H1 (cell line): ENCODE measurements at regions not wholly inside any gene's neighbourhood (a gene's known extent, or its start where the extent isn't known, plus 50 kb on each side); places are given as distances from the start of the nearest gene placed in this dataset.

Experiments
- CTCF ChIA-PET: fragments of 300-600 bp; sonication (Branson Sonifier 250); formaldehyde crosslinking; loops from one replicate; lab custom pipeline; 2021; ENCODE audit not compliant: partially characterized antibody; lab: Charles Lee
- POLR2A ChIA-PET: fragments of 300-600 bp; sonication (Branson Sonifier 250); formaldehyde crosslinking; loops from one replicate; lab custom pipeline; 2021; ENCODE audit warnings: inconsistent platforms; ENCODE audit not compliant: partially characterized antibody; lab: Charles Lee
- DNase-seq, 2 experiments: peaks; one replicate each; pipeline versions ENCODE4 v3.0.0 to v3.0.0-alpha.2; 2010 to 2022; ENCODE audit warnings: low spot score in 2 of 2, low read depth in 1 of 2, mixed read lengths in 1 of 2
- FAIRE-seq: peaks from 2 replicates; lab custom pipeline; 2011; peaks lifted over from hg19 to GRCh38; lab: Jason Lieb, UNC
- H2AFZ ChIP-seq: 2 replicates; pipeline ENCODE4 v1.8.1; 2012; ENCODE audit warnings: low read length, inconsistent platforms
- H2AK5ac ChIP-seq: 2 replicates; pipeline ENCODE4 v1.6.1; 2013; ENCODE audit warnings: low read depth, low read length
- H2BK120ac ChIP-seq: replicated peaks from 2 replicates; pipeline ENCODE3; 2013; ENCODE audit warnings: low read depth, low read length, inconsistent platforms
- H2BK12ac ChIP-seq: 2 replicates; pipeline ENCODE4 v1.6.1; 2013; ENCODE audit warnings: low read depth, low read length
- H2BK15ac ChIP-seq: 2 replicates; pipeline ENCODE4 v1.6.1; 2013; ENCODE audit warnings: low read length
- H2BK20ac ChIP-seq: 2 replicates; pipeline ENCODE4 v1.6.1; 2013; ENCODE audit warnings: low read length
- H2BK5ac ChIP-seq: 2 replicates; pipeline ENCODE4 v1.6.1; 2013; ENCODE audit warnings: low read depth, low read length
- H3K14ac ChIP-seq: 2 replicates; pipeline ENCODE4 v1.6.1; 2013; ENCODE audit warnings: inconsistent platforms; ENCODE audit not compliant: insufficient read length
- H3K18ac ChIP-seq: 2 replicates; pipeline ENCODE4 v1.6.1; 2013; ENCODE audit warnings: low read length; ENCODE audit errors: extremely low read depth
- H3K23ac ChIP-seq: 2 replicates; pipeline ENCODE4 v1.6.1; 2013; ENCODE audit warnings: inconsistent platforms; ENCODE audit not compliant: insufficient read length
- H3K23me2 ChIP-seq: 2 replicates; pipeline ENCODE4 v1.6.1; 2013; ENCODE audit warnings: low read depth, low read length
- H3K27ac ChIP-seq: 2 replicates; pipeline ENCODE4 v1.6.1; 2011; ENCODE audit warnings: low read depth, low read length, inconsistent platforms
- H3K27me3 ChIP-seq, 4 experiments: replicated peaks in 1 of 4; 1 replicate in 1 of 4; 2 replicates in 3 of 4; pipeline versions ENCODE4 v1.6.1 to v1.8.1; 2011 to 2013; ENCODE audit warnings: low read length in 3 of 4, mild to moderate bottlenecking in 3 of 4, inconsistent platforms in 2 of 4, mixed read lengths in 2 of 4, moderate library complexity in 1 of 4; ENCODE audit not compliant: control insufficient read depth in 3 of 4, insufficient read depth in 3 of 4; ENCODE audit errors: extremely low read depth in 1 of 4
- H3K36me3 ChIP-seq, 4 experiments: 2 replicates each; pipeline versions ENCODE4 v1.6.1 to v1.8.1; 2011 to 2013; ENCODE audit warnings: mild to moderate bottlenecking in 4 of 4, low read length in 3 of 4, moderate library complexity in 2 of 4, control low read depth in 1 of 4, inconsistent platforms in 1 of 4; ENCODE audit not compliant: insufficient read depth in 4 of 4, control insufficient read depth in 2 of 4
- H3K4ac ChIP-seq: replicated peaks from 2 replicates; pipeline ENCODE3; 2013; ENCODE audit warnings: low read length, low read depth, mixed read lengths, inconsistent platforms; ENCODE audit not compliant: insufficient read length
- H3K4me1 ChIP-seq, 4 experiments: replicated peaks in 1 of 4; 1 replicate in 1 of 4; 2 replicates in 3 of 4; pipeline versions ENCODE4 v1.6.1 to v1.8.1; 2011 to 2013; ENCODE audit warnings: low read length in 3 of 4, inconsistent platforms in 2 of 4, mixed read lengths in 1 of 4; ENCODE audit not compliant: insufficient read depth in 4 of 4, control insufficient read depth in 3 of 4
- H3K4me2 ChIP-seq, 2 experiments: 2 replicates each; pipeline versions ENCODE4 v1.6.1 to v1.8.1; 2011 to 2013; ENCODE audit warnings: low read depth in 2 of 2, low read length in 2 of 2, control low read depth in 1 of 2, inconsistent platforms in 1 of 2, mild to moderate bottlenecking in 1 of 2; ENCODE audit not compliant: insufficient read depth in 1 of 2
- H3K4me3 ChIP-seq, 4 experiments: fragments of 200-600, 300-600 bp in 1 of 4; sonication (generic), shearing (Covaris generic), sonication (Bioruptor Twin) in 1 of 4; 2 replicates each; pipeline versions ENCODE4 v1.5.1 to v1.8.1; 2011 to 2016; ENCODE audit warnings: low read length in 4 of 4, low read depth in 3 of 4, control low read depth in 2 of 4, inconsistent platforms in 2 of 4, mild to moderate bottlenecking in 2 of 4, mixed read lengths in 1 of 4, moderate library complexity in 1 of 4; ENCODE audit not compliant: insufficient read depth in 2 of 4; ENCODE audit errors: extremely low read depth in 1 of 4
- H3K56ac ChIP-seq: replicated peaks from 2 replicates; pipeline ENCODE3; 2013; ENCODE audit warnings: low read depth, mild to moderate bottlenecking, mixed read lengths, low read length, inconsistent platforms; ENCODE audit not compliant: insufficient read length
- H3K79me1 ChIP-seq: 2 replicates; pipeline ENCODE4 v1.6.1; 2013; ENCODE audit warnings: low read depth, low read length, control low read depth
- H3K79me2 ChIP-seq, 2 experiments: 2 replicates each; pipeline versions ENCODE4 v1.6.1 to v1.8.1; 2012 to 2013; ENCODE audit warnings: low read length in 2 of 2, mild to moderate bottlenecking in 2 of 2, inconsistent platforms in 1 of 2; ENCODE audit not compliant: insufficient read depth in 2 of 2, control insufficient read depth in 1 of 2
- H3K9ac ChIP-seq, 4 experiments: replicated peaks in 1 of 4; 1 replicate in 1 of 4; 2 replicates in 3 of 4; pipeline versions ENCODE4 v1.6.1 to v1.8.1; 2011 to 2013; ENCODE audit warnings: low read depth in 3 of 4, low read length in 3 of 4, control low read depth in 2 of 4, mild to moderate bottlenecking in 2 of 4, moderate library complexity in 2 of 4, inconsistent platforms in 1 of 4; ENCODE audit errors: extremely low read depth in 1 of 4
- H3K9me3 ChIP-seq, 2 experiments: 2 replicates each; pipeline versions ENCODE4 v1.6.1 to v1.8.1; 2012 to 2013; ENCODE audit warnings: mild to moderate bottlenecking in 2 of 2, moderate library complexity in 2 of 2, control low read depth in 1 of 2, inconsistent platforms in 1 of 2, low read depth in 1 of 2, low read length in 1 of 2, mixed read lengths in 1 of 2; ENCODE audit not compliant: insufficient read depth in 2 of 2
- H4K20me1 ChIP-seq, 2 experiments: replicated peaks in 1 of 2; 2 replicates each; pipeline versions ENCODE3 to v1.8.1; 2011 to 2013; ENCODE audit warnings: inconsistent platforms in 2 of 2, low read length in 2 of 2, mild to moderate bottlenecking in 1 of 2; ENCODE audit not compliant: insufficient read depth in 2 of 2, control insufficient read depth in 1 of 2
- H4K5ac ChIP-seq: 2 replicates; pipeline ENCODE4 v1.6.1; 2013; ENCODE audit warnings: low read length, low read depth, mixed read lengths, inconsistent platforms; ENCODE audit not compliant: insufficient read length
- H4K8ac ChIP-seq: 2 replicates; pipeline ENCODE4 v1.8.0; 2013; ENCODE audit warnings: mild to moderate bottlenecking, moderate library complexity, low read length, inconsistent platforms; ENCODE audit not compliant: insufficient read depth; ENCODE audit errors: extremely low read depth
- H4K91ac ChIP-seq: replicated peaks from 2 replicates; pipeline ENCODE3; 2013; ENCODE audit warnings: low read length, mixed read lengths, inconsistent platforms; ENCODE audit not compliant: insufficient read length
- ATF3 ChIP-seq: IDR thresholded peaks from 2 replicates; pipeline ENCODE4 v1.6.1; 2011; ENCODE audit warnings: low read depth, mild to moderate bottlenecking, low read length; ENCODE audit not compliant: insufficient read depth
- CEBPB ChIP-seq: IDR thresholded peaks from 2 replicates; pipeline ENCODE4 v1.6.1; 2012; ENCODE audit warnings: low read depth, low read length
- CREB1 ChIP-seq: IDR thresholded peaks from 2 replicates; pipeline ENCODE4 v1.6.1; 2012; ENCODE audit warnings: inconsistent platforms
- EZH2 ChIP-seq: fragments of 200-600 bp; sonication (generic); IDR thresholded peaks from 2 replicates; pipeline ENCODE4 v1.7.1; 2012; ENCODE audit warnings: low read depth, mild to moderate bottlenecking, moderate library complexity, low read length, inconsistent platforms; ENCODE audit not compliant: severe bottlenecking
- WGBS, 2 experiments: shearing (Covaris generic) in 1 of 2; methylation state at CpG; one replicate each; pipeline versions ENCODE4 v1.1.6 to v1.1.7; 2013 to 2015; ENCODE audit warnings: low lambda C conversion rate in 2 of 2, mixed read lengths in 2 of 2, inconsistent platforms in 1 of 2, low coverage in 1 of 2, missing lambda C conversion rate in 1 of 2; ENCODE audit not compliant: insufficient replicate concordance in 2 of 2, insufficient coverage in 1 of 2, insufficient read length in 1 of 2; ENCODE audit errors: extremely low coverage in 1 of 2, missing lambda C conversion rate in 1 of 2; 5-methylcytosine and 5-hydroxymethylcytosine counted together

DNA sequence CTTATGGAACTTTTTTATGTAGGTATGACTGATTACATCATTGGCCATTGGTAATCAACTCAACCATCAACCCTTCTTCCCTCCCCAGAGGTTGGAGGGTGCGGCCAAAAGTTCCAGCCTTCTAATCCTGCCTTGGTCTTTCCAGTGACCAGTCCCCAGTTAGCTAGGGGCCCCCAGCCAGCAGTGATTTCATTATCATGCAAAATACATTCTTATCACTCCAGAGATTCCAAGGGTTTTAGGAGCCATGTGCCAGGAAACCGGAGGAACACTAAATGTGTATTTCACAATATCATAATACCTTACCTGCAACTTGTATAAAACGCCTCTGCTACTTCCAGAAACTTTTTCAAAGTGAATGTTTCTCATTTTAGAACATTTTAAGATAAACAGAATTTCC is 181.5 kb upstream of the PELI2 start:
- Histone ChIP-seq H3K9me3 (peaks cover 0 to 13% of the 10 kb centered on the region in 2 experiments; a peak in 1 of 4 replicates), H2BK5ac (no peak overlapping the region), H3K4me2 (no peak overlapping the region), H2BK12ac (no peak overlapping the region), H2AFZ (no peak overlapping the region), H3K36me3 (no peaks in the 10 kb centered on the region), H3K4me1 (peaks cover 0 to 7% (median 4%) of the 10 kb centered on the region in 4 experiments; a peak in 4 of 7 replicates), H3K14ac (no peak overlapping the region), H3K79me1 (no peaks in the 10 kb centered on the region), H3K4me3 (no peak overlapping the region), H4K91ac (no peak overlapping the region), H3K9ac (no peak overlapping the region), H3K18ac (no peak overlapping the region), H3K4ac (no peak overlapping the region), H3K27me3 (no peaks in the 10 kb centered on the region), H3K27ac (no peak overlapping the region), H2BK15ac (no peak overlapping the region), H4K20me1 (no peaks in the 10 kb centered on the region), H3K23me2 (no peaks in the 10 kb centered on the region), H2BK20ac (no peak overlapping the region), H4K8ac (no peak overlapping the region), H2AK5ac (no peak overlapping the region), H3K79me2 (no peaks in the 10 kb centered on the region), H2BK120ac (no peak overlapping the region), H3K56ac (no peak overlapping the region), H4K5ac (no peak overlapping the region), H3K23ac (no peak overlapping the region)
- POLR2A ChIA-PET: interaction anchor here (1.2 kb wide), 1 partner anchor 29 kb away, joined by 4 read pairs; no protein-coding TSS in a partner anchor
- no peak for FAIRE-seq
- CTCF ChIA-PET: no interaction called here
- no peak for DNase-seq
- WGBS, 2 experiments: 84% methylated on average over 3 of the region's 3 CpGs; no CpG with 5 or more reads in 1 of the 2 experiments
- TF ChIP-seq ATF3: no peak
- TF ChIP-seq EZH2: no peak
- peak; percentile 66; the same call in 1 of the 2 replicates for TF ChIP-seq CEBPB
- TF ChIP-seq CREB1: no peak
